ENCODE measurements at regions not wholly inside any gene's neighbourhood (a gene's known extent, or its start where the extent isn't known, plus 50 kb on each side); places are given as distances from the start of the nearest gene placed in this dataset.

GRCh38 chr4:14193601-14194000, 566.1 kb upstream of the BOD1L1 start:
- TF ChIP-seq, protein P1, sequence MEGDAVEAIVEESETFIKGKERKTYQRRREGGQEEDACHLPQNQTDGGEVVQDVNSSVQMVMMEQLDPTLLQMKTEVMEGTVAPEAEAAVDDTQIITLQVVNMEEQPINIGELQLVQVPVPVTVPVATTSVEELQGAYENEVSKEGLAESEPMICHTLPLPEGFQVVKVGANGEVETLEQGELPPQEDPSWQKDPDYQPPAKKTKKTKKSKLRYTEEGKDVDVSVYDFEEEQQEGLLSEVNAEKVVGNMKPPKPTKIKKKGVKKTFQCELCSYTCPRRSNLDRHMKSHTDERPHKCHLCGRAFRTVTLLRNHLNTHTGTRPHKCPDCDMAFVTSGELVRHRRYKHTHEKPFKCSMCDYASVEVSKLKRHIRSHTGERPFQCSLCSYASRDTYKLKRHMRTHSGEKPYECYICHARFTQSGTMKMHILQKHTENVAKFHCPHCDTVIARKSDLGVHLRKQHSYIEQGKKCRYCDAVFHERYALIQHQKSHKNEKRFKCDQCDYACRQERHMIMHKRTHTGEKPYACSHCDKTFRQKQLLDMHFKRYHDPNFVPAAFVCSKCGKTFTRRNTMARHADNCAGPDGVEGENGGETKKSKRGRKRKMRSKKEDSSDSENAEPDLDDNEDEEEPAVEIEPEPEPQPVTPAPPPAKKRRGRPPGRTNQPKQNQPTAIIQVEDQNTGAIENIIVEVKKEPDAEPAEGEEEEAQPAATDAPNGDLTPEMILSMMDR (IDR thresholded peaks at IDR 0.05), result no peak
- TF ChIP-seq POLR2AphosphoS5 (IDR thresholded peaks at IDR 0.05) (no peak), POLR2A (IDR thresholded peaks at IDR 0.05) (no peak), EP300 (IDR thresholded peaks at IDR 0.05) (no peak)
